ENCODE measurements at regions not wholly inside any gene's neighbourhood (a gene's known extent, or its start where the extent isn't known, plus 50 kb on each side); places are given as distances from the start of the nearest gene placed in this dataset.
"Not testable (repeated sequence)": the region's sequence is repeated elsewhere in the genome, so short reads cannot be mapped to it uniquely, and the experiment has no call there.

GRCh38 chr18:24616653-24617052, 156.2 kb downstream of the HRH4 start:
- H3K4me1 Mint-ChIP-seq (ENCODE audit: low read depth), result no peaks in the 10 kb centered on the region
- no peaks in the 10 kb centered on the region for H3K9me3 Mint-ChIP-seq
- no peak for DNase-seq
- no peak overlapping the region for H3K27ac Mint-ChIP-seq
- H3K4me3 Mint-ChIP-seq, result no peak overlapping the region
- no peak for TF ChIP-seq CTCF (IDR thresholded peaks at IDR 0.05)
- H3K36me3 Mint-ChIP-seq (ENCODE audit: low read depth), result no peaks in the 10 kb centered on the region
- peaks cover 2% of the 10 kb centered on the region; the same call in 1 of the 2 replicates for H3K27me3 Mint-ChIP-seq (ENCODE audit: insufficient read depth)

- not testable (repeated sequence) for H3K4me1 Mint-ChIP-seq (ENCODE audit: low read depth); H3K27me3 Mint-ChIP-seq (ENCODE audit: insufficient read depth); DNase-seq; H3K27ac Mint-ChIP-seq; H3K9me3 Mint-ChIP-seq; H3K4me3 Mint-ChIP-seq; H3K36me3 Mint-ChIP-seq (ENCODE audit: low read depth)
Measured at GRCh38 chr18:24624421-24624820, 164.0 kb downstream of the HRH4 start.

GRCh38 chr18:24627644-24628315, 167.3 kb downstream of the HRH4 start:
- no peaks in the 10 kb centered on the region; the same call in 1 of the 2 replicates for H3K27me3 Mint-ChIP-seq (ENCODE audit: insufficient read depth)
- no peak for TF ChIP-seq CTCF (IDR thresholded peaks at IDR 0.05)
- no peaks in the 10 kb centered on the region for H3K4me1 Mint-ChIP-seq (ENCODE audit: low read depth)
- H3K4me3 Mint-ChIP-seq, result no peak overlapping the region
- no peaks in the 10 kb centered on the region for H3K36me3 Mint-ChIP-seq (ENCODE audit: low read depth)
- H3K9me3 Mint-ChIP-seq, result peaks cover 4% of the 10 kb centered on the region
- no peak for DNase-seq
- H3K27ac Mint-ChIP-seq, result no peak overlapping the region

- H3K36me3 Mint-ChIP-seq (ENCODE audit: low read depth), result no peaks in the 10 kb centered on the region
- peaks cover 4% of the 10 kb centered on the region for H3K9me3 Mint-ChIP-seq
- no peak overlapping the region for H3K27ac Mint-ChIP-seq
- no peak for DNase-seq
- H3K4me1 Mint-ChIP-seq (ENCODE audit: low read depth), result no peaks in the 10 kb centered on the region
- no peaks in the 10 kb centered on the region; the same call in 1 of the 2 replicates for H3K27me3 Mint-ChIP-seq (ENCODE audit: insufficient read depth)
- H3K4me3 Mint-ChIP-seq, result no peak overlapping the region
- TF ChIP-seq CTCF (IDR thresholded peaks at IDR 0.05), result no peak
Measured at GRCh38 chr18:24628326-24628725, 167.9 kb downstream of the HRH4 start.

- Mint-ChIP-seq H3K4me3 (no peak overlapping the region), H3K27me3 (ENCODE audit: insufficient read depth) (no peaks in the 10 kb centered on the region; the same call in 1 of the 2 replicates), H3K4me1 (ENCODE audit: low read depth) (no peaks in the 10 kb centered on the region), H3K27ac (no peak overlapping the region), H3K9me3 (peaks cover 4% of the 10 kb centered on the region), H3K36me3 (ENCODE audit: low read depth) (no peaks in the 10 kb centered on the region)
- no peak for TF ChIP-seq CTCF (IDR thresholded peaks at IDR 0.05)
- DNase-seq, result no peak
Measured at GRCh38 chr18:24629921-24630320, 169.5 kb downstream of the HRH4 start.

GRCh38 chr18:24630346-24630880, 170.0 kb downstream of the HRH4 start:
- H3K27me3 Mint-ChIP-seq (ENCODE audit: insufficient read depth), result no peaks in the 10 kb centered on the region; the same call in 1 of the 2 replicates
- no peak overlapping the region for H3K27ac Mint-ChIP-seq
- H3K36me3 Mint-ChIP-seq (ENCODE audit: low read depth), result no peaks in the 10 kb centered on the region
- H3K9me3 Mint-ChIP-seq, result peaks cover 3% of the 10 kb centered on the region
- H3K4me3 Mint-ChIP-seq, result no peak overlapping the region
- no peak for DNase-seq
- no peaks in the 10 kb centered on the region for H3K4me1 Mint-ChIP-seq (ENCODE audit: low read depth)
- TF ChIP-seq CTCF (IDR thresholded peaks at IDR 0.05), result no peak

Data from HFFc6 (cell line).